AG04450 (cell line): ENCODE measurements at regions not wholly inside any gene's neighbourhood (a gene's known extent, or its start where the extent isn't known, plus 50 kb on each side); places are given as distances from the start of the nearest gene placed in this dataset.
"Not testable (repeated sequence)": the region's sequence is repeated elsewhere in the genome, so short reads cannot be mapped to it uniquely, and the experiment has no call there.

ENCODE experiments used
- CTCF ChIA-PET: fragments of 300-600, 350-600 bp; formaldehyde crosslinking; extraction: SDS; loops from one replicate; lab custom pipeline; 2022; ENCODE audit warnings: antibody characterized with exemption, inconsistent platforms; lab: Charles Lee
- POLR2A ChIA-PET: fragments of 350-600 bp; formaldehyde crosslinking; extraction: SDS; loops from one replicate; lab custom pipeline; 2021; ENCODE audit warnings: antibody characterized with exemption, inconsistent platforms; lab: Yijun Ruan, JAX
- DNase-seq: peaks from one replicate; pipeline ENCODE4 v3.0.0-alpha.2; 2011; ENCODE audit warnings: low read depth, low spot score
- H3K27ac ChIP-seq: one replicate; pipeline ENCODE4 v1.5.1; 2012; ENCODE audit warnings: low read depth, low read length, control low read depth
- H3K27me3 ChIP-seq: one replicate; pipeline ENCODE4 v1.6.0; 2012; ENCODE audit warnings: low read length; ENCODE audit not compliant: control insufficient read depth, insufficient read depth
- H3K4me3 ChIP-seq: 2 replicates; pipeline ENCODE4 v1.5.1; 2011; ENCODE audit warnings: mild to moderate bottlenecking, low read depth, low read length, control low read depth
- H3K9me3 ChIP-seq: 2 replicates; pipeline ENCODE4 v1.5.1; 2012; ENCODE audit warnings: low read length; ENCODE audit not compliant: control insufficient read depth, insufficient read depth
- TF ChIP-seq, protein P1 (sequence below): IDR thresholded peaks from 2 replicates; pipeline ENCODE4 v1.5.1; 2011; ENCODE audit warnings: low read depth, low read length, control low read depth, inconsistent platforms

DNA sequence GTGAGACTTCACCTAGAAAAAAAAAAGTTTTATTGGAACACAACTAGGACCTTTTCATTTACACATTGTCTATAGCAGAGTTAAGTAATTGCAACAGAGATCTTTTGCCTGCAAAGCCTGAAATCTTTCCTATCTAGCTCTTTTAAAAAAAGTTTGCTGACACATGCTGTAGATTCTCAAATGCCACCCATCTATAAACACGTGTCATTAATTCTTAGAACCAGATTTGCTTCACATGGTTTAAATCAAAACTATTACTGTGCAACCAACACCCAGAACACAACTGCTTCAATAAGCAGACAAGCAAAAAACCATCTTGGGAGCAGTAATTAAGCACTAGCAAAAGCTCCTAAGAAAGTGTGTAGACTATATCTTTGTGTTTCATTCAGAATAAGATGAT lies 55.0 kb downstream of the OXSM start:
- no peak overlapping the region for H3K4me3 ChIP-seq
- no peak overlapping the region for H3K27ac ChIP-seq
- POLR2A ChIA-PET = no interaction called here
- no peaks in the 10 kb centered on the region for H3K27me3 ChIP-seq
- CTCF ChIA-PET = interaction anchor here (0.7 to 2.7 kb wide), 5 partner anchors 10 to 273 kb away, joined by 3 to 13 read pairs (median 6); no protein-coding TSS in a partner anchor
- no peak for DNase-seq
- TF ChIP-seq, protein P1, sequence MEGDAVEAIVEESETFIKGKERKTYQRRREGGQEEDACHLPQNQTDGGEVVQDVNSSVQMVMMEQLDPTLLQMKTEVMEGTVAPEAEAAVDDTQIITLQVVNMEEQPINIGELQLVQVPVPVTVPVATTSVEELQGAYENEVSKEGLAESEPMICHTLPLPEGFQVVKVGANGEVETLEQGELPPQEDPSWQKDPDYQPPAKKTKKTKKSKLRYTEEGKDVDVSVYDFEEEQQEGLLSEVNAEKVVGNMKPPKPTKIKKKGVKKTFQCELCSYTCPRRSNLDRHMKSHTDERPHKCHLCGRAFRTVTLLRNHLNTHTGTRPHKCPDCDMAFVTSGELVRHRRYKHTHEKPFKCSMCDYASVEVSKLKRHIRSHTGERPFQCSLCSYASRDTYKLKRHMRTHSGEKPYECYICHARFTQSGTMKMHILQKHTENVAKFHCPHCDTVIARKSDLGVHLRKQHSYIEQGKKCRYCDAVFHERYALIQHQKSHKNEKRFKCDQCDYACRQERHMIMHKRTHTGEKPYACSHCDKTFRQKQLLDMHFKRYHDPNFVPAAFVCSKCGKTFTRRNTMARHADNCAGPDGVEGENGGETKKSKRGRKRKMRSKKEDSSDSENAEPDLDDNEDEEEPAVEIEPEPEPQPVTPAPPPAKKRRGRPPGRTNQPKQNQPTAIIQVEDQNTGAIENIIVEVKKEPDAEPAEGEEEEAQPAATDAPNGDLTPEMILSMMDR = no peak
- no peaks in the 10 kb centered on the region for H3K9me3 ChIP-seq

GRCh38 chr3:25846282-25846681 lies 56.4 kb downstream of the OXSM start:
- Histone ChIP-seq H3K4me3 (no peak overlapping the region), H3K9me3 (no peaks in the 10 kb centered on the region), H3K27ac (no peak overlapping the region), H3K27me3 (no peaks in the 10 kb centered on the region)
- ChIA-PET CTCF (interaction anchor here (2.0 to 2.7 kb wide), 3 partner anchors 8 to 198 kb away, joined by 9 to 13 read pairs (median 10); no protein-coding TSS in a partner anchor), POLR2A (no interaction called here)
- DNase-seq = no peak
- TF ChIP-seq, protein P1 = no peak

DNA sequence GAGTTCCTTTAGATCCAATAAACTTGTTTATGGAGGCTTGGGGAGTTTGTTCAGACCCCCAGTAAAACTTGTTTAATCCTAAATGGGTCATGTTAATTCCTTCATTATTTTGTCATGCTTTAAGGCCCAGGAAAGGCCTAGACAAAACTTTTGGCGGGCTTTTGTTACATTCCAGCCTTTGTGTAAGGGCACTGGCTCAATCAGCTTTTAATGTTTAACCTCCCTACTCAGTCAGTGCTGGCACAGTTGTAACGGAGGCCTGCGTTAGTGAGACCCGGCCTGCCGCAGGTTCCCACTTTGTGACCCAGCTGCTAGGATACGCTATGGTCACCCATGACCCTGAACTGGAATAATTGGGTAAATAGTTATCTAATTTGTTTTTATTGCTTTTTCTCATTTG lies 59.2 kb downstream of the OXSM start:
- no peak for DNase-seq
- TF ChIP-seq, protein P1 = no peak
- Histone ChIP-seq H3K4me3 (no peak overlapping the region), H3K27me3 (no peaks in the 10 kb centered on the region), H3K9me3 (peaks cover 7% of the 10 kb centered on the region; the same call in 1 of the 2 replicates), H3K27ac (no peak overlapping the region)
- POLR2A ChIA-PET = no interaction called here
- CTCF ChIA-PET = interaction anchor here (1.2 to 1.7 kb wide), 2 partner anchors 29 to 202 kb away, joined by 3 to 9 read pairs; no protein-coding TSS in a partner anchor

GRCh38 chr3:25849641-25850385 lies 59.9 kb downstream of the OXSM start:
- CTCF ChIA-PET = interaction anchor here (0.6 to 1.7 kb wide), 5 partner anchors 8 to 516 kb away, joined by 3 to 9 read pairs (median 3); no protein-coding TSS in a partner anchor
- POLR2A ChIA-PET = interaction anchor here (1.6 kb wide), 1 partner anchor 30 kb away, joined by 5 read pairs; no protein-coding TSS in a partner anchor

DNA sequence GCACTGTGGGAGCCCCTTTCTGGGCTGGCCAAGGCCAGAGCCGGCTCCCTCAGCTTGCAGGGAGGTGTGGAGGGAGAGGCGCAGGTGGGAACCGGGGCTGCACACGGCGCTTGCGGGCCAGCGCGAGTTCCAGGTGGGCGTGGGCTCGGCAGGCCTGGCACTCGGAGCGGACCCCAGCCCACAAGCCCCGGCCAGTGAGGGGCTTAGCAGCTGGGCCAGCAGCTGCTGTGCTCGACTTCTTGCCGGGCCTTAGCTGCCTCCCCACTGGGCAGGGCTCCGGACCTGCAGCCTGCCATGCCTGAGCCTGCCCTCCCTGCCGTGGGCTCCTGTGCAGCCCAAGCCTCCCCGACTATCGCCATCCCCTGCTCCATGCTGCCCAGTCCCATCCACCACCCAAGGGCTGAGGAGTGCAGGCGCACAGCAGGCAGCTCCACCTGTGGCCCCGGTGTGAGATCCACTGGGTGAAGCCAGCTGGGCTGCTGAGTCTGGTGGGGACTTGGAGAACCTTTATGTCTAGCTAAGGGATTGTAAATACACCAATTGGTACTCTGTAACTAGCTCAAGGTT lies 61.9 kb downstream of the OXSM start:
- POLR2A ChIA-PET, H3K9me3 ChIP-seq, CTCF ChIA-PET, H3K27me3 ChIP-seq, H3K4me3 ChIP-seq, DNase-seq, H3K27ac ChIP-seq: not testable (repeated sequence)

More at GRCh38 chr3:25849641-25850385, 59.9 kb downstream of the OXSM start:
- Histone ChIP-seq H3K4me3 (no peak overlapping the region), H3K27me3 (no peaks in the 10 kb centered on the region), H3K27ac (peak overlapping the region; percentile 49), H3K9me3 (peaks cover 7% of the 10 kb centered on the region; the same call in 1 of the 2 replicates)
- DNase-seq = no peak
- TF ChIP-seq, protein P1 = no peak
